Activated CD8-positive, alpha-beta memory T cell treated with anti-CD3 and anti-CD28 coated beads for 48 hours (primary cell): ENCODE measurements at regions not wholly inside any gene's neighbourhood (a gene's known extent, or its start where the extent isn't known, plus 50 kb on each side); places are given as distances from the start of the nearest gene placed in this dataset.

Experiments used
- DNase-seq, 3 experiments: peaks; one replicate each; pipeline ENCODE4 v3.0.0-alpha.2; 2020; ENCODE audit warnings: low read depth in 2 of 3, low spot score in 2 of 3

DNA sequence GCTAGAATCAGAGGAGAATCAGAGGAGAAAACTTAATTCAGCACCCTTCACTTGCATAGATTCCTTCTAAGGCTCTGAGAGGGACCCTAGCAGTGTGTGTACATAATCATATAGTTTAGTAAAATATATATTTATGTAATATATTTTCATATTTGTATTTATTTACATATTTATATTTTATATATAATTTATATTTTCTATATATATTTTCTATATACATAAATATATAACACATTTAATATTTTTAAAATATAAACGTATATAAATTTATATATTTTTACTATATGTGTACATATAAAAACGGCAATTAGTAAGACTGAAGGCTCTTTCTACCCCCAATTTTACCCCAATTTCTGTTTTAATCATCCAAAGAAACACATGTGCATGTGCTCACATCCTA lies 80.3 kb downstream of the NXPE2 start:
- no peak for DNase-seq

DNA sequence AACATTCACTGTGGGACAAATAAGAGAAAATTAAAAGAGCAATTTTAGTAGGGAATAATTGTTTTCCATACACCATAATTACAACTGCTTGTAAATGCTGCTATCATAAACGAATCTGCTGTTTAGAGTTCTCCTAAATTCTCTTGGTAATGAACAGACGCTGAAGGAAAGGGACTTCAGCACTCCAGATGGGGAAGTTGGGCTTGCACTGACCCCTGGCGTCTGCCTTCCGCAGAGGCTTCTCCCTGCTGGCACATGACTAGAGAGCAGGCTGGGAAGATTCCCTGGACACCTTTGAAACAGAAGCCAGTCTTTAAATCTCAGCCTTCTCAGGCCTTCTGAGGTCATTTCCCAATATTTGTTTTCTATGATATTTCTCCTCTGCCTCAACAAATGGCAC lies 84.1 kb downstream of the NXPE2 start:
- DNase-seq: no peak

DNA sequence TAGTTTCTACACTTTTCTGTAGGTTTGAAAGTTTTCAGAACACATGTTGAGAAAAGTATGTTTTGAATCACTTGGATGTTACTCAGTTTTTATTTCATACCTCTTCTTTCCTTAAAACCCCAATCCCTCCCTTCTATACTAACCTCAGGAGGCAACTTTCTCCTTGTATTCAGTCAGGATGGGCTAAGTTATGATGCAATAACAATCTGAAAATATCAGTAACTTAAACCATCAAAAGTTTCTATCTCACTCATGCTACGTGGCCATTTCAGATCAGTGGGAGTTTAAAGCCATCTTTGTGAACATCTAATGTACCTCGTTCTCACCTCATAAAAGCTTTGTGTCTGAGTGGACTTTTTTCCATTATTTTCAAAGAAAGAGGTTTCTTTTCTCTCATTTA lies 86.2 kb downstream of the NXPE2 start:
- no peak for DNase-seq

DNA sequence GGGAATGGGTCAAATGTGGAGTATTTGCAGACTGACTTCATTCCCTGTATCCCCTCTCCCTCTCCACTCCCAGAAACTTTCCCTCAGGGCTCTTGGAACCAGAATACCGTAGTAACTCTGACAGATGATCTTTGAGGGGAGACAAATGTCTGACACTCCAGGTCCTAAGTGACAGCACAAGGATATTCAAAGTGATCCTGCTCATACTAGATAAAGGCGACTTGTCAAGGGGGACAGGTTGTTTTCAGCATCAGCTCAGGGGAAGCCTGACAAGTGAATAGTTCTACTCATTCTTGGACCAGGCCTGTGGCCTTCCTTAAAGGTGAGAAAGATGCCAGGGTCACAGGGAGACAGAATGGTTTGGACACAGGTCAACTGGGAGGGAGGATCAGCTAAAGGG lies 92.8 kb downstream of the NXPE2 start:
- DNase-seq: no peak

DNA sequence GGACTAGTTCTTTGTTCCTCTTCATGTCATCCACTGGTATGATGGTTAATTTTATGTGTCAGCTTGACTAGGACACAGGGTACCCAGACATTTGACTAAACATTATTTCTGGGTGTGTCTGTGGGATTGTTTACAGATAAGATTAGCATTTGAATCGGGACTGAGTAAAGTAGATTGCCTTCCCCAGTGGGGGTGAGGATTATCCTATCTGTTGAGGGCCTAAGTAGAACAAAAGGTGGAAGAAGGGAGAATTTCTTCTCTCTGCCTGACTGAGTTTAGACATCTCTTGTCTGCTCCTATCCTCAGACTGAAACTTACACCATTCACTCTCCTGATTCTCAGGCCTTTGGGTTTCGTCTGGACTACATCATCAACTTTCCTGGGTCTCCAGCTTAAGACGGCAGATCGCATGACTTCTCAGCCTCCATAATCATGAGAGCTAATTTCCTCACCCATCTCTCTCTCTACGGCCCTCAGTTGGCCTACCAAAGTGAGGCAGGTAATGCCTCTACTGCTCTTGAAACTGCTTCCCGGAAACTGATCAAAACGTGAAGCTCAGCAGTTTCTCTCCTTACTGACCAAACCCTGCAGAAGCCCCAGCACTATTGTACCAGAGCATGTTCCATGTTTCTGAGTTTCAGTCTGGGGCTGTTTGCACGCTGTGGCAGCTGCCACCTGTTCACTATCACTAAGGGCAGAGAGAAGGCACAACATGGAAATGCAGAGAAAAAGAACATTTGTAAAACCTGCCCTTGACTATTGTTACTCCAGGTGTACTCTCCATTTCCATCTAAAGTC lies 95.4 kb downstream of the NXPE2 start:
- no peak for DNase-seq

DNA sequence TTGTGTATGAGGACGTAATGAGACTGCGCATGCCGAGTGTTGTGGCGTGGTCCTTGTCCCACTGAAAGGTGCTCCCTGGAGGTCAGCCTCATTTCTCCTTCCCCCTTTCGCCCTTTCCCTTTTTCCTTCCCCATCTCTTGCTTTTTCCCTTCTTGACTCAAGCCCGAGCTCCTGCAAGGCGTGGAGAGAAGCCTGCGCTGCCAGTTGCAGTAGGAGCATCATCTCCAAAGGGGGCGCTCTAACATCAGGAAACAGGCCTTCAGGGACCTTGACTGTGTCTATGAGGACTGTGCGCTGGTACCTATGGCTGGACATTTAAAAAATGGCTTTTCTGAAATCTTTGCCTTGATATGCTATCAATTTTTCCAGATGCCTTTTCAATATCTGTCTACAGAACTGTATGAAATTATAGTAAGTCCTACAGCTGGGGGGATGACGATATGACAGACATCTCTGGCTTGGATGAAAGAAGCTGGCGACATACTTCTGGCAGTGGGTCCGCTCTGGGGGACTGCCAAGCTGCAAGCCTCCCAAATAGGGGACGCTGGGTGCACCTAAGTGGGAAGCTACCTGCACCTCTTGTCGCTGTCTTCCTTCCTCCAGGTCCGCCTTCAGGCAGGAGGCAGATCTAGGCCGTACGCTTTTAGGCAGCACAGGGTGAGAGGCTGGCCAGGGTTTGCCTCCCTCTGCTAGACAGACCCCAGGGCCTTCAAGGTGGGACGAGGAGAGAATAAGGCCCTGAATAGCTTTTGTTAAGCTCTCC lies 96.5 kb downstream of the NXPE2 start:
- no peak for DNase-seq

DNA sequence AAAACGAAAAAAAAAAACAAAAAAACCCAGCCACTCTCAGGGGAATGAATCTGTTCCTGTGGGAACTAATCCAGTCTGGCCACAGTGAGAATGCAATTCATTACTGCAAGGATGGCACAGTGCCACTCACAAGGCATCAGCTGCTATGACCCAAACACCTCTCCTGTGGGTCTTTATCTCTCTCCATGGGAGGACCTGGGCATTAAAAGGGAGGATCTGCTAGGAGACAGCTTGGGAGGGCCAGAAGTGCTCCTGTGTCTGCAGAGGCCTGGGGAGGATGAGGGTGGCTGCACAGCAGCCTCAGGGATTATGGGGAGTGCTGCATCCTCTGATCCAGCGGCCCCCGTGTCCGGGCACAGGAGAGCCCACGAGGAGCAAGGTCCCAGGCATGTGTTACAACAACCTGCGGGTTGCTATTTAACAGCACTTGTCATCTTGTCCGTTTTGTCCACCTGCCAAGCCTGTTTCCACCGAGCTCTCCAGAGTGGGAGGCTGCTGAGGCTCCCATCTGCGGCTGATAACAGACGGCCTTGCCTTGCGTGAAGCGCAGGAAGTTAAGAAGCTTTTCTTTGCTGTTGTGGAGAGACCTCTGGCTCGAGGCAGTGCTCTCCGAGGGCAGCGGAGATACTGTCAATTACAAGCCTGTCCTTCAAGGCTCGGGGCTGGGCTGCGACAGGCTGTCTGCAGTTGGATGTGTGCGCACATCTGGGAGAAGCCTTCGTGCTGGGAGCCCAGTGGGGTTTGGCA lies 97.7 kb downstream of the NXPE2 start:
- no peak for DNase-seq

DNA sequence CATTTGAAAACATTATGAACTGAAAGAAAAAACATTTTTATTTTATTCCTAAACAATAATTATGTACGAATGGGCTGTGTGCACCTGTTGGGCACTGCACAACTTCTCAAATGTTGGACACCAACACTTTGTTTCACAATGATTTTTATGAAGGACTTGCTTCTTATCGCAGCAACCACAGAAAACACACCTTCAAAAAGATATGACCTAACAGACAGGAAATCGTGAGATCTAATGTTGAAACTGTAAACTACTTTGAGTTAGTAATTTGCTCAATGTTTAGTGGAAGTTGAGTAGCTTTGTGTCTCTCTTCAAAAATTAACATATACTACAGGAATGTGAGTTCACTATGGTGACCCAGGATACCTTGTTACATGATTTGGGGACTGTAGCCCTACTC lies 98.6 kb downstream of the NXPE2 start:
- DNase-seq: no peak

DNA sequence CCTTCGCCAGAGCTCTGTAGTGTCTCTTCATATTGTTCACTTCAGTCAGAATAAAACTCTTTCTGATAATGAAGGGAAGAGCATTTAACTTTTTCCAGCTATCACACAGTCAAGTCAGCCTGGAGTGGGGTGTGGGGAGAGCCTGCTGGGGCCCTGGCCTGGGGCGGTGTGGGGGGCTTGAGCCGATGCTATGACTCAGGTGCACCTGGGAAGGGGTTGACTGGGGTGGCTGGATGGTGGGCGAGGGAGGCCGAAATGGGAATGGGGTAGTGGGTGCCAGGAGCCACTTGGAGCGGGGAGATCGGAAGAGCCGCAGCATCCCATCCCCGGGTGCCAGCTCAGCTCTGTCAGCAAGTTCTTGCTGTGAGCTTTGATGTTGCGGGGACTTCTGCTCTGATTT lies 100.9 kb downstream of the NXPE2 start:
- DNase-seq: no peak

DNA sequence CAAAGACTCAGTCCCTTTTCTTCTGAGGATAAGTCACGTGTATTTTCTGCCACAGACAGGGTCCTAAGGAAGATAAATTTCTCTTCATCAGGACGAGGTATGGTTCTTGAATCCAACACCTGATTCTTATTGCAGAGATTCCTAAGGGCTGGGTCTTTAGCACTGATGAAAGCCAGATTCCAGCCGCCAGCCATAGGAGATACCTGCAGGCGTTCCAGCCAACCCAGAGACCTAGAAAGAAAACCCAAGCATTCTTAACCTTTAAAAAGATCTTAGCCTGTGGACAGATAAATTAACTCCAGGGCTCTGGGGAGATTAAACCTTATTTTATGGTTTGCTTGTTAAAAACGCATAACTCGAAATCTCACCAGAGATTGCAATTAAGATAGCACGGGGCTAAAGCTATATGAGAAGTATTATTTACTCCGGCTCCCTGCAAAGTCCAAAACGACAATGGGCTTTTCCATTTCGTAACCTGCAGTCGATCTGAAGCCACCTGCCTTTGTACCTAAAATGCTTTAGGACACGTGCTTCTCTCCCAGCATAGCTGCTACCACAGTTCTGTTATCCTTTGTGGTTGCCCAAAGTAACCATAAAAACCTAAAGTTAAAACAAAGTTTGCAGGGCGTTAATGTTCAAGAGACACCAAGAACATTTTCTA lies 104.5 kb downstream of the NXPE2 start:
- DNase-seq: no peak

DNA sequence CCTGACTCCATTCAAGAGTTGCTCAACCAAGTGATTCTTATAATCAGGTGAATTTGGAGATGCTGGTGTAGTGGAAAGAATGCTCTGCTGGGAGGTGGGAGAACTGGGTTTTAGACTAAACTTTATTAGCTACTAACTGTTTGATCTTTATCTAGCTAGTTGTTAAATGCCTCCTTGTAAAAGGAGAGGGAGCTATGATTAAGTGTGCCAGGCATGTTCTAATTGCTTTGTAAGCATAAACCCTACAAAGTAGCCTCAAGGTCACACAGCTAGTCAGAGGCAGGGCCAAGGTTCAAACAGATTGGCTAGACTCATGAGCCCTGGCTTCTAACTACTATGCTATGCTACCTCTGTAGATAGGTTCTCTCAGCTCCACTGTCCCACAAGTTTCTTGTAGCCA lies 105.5 kb downstream of the NXPE2 start:
- no peak for DNase-seq

DNA sequence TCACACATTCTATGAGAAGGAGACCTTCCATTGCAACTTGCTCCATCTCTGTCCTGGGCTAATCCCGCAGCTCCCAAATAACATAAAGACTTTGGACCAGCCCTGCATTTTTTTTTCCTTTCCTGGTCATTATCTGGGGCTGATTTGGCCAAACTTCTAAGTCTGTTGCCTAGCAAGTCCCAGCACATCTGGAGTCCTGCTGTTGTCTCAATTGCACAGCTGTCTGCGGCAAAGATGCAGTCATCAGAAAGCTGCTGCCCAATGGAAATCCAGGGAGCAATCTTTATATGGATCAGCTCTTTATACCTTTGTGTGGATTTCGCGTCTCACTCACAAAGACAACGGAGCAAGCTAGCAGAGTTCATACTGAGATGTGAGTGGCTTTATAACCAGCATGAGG lies 105.9 kb downstream of the NXPE2 start:
- no peak for DNase-seq

DNA sequence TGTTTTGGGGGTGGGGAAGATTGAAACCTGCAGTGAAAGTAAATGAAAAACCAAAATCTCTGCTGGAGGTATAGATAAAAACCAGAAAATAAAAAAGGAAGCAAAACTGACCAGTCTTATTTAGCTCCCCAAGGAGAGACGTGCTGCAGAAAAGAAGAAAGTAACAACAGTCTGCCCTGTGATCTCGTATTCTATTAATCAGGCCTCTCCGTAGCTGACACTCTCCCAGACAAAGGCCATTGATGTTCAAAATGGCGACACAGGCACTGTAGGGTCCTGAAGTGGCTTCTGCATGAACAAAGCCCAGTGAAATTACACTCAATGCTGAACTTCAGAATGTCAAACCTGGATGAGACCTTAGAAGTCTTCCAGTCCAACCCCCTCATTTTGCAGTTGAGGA lies 106.6 kb downstream of the NXPE2 start:
- no peak for DNase-seq

DNA sequence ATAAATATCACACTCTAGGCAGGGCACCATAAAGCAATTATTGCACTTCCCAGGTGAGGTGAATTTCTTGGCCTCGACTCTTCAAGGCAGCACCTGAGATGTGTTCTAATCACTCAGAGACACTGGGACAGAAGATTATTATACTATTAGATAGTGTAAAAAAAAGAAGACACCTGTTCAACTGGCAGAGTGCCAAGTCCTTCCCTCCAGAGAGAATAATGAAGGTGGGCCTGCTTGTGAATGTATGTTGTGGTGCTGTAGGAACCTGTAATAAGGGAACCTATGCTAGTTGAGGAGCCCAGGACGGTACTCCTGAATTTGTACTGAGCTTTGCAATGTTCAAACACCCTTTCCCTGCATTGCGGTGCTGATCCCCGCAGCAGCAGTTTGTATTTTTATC lies 107.5 kb downstream of the NXPE2 start:
- no peak for DNase-seq

DNA sequence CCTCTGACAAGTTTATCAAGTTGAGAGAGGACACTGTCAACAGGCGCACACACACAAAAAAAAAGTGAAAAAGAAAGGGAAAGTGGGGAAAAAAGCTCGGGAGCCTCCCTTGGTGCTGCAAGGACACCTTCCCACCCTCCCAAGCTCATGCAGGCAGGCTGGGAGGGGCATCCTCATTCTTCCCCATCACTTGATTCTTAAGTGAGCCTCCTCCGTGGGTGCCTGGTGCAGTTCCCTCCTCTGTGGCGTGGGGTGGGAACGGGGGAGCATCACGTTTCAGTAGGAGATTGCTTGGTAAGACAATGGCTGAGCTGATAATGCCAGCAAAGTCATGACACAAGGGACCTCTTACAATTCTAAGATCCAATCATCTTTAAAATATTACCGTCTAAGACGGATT lies 108.8 kb downstream of the NXPE2 start:
- no peak for DNase-seq

DNA sequence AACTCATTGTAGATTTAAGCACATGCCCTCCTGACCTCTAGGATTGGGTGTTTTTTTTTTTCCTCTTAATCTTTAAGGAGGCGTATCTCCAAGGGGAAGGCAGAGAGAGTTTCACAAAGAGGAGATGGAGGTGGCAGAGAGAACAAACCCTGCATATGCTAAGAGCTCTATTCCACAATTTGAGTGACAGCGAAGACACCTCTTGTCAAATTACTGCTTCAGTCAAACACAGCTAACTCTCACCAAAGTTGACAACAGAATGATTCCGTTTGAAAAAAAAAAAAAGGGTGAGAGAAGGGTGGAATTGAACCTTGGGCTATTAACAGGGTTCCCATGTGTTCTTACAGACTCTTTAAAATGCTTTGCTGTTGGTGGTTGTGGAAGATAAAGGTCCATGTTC lies 112.6 kb downstream of the NXPE2 start:
- DNase-seq: no peak

DNA sequence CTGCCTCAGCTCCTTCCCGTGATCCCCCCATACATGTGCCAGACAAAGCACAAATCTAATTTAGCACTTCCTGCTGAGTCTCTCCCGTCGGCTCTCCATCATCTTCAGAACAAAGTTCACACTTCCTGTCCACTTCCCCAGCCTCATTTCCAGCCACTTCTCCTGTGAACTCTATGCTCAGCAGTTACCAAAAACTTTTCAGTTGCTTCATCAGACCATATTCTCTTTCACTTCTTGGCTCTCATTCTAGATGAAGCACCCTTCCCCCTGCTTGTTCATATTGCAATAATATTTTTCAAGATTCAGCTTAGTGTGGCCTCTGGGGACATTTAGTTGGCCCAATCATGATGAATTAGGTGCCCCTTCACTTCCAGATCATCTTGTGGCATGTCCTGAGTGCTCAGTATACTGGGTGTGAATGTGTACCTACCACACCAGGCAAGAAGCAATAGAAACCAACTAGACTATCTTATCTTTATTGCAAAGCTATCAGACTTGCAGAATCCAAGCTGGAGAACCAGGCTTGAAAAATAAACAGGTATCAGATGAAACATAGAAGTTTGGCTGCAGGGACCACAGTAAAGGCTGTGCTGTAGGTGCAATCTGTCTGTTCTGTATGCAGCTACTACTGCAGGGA lies 115.8 kb downstream of the NXPE2 start:
- no peak for DNase-seq

DNA sequence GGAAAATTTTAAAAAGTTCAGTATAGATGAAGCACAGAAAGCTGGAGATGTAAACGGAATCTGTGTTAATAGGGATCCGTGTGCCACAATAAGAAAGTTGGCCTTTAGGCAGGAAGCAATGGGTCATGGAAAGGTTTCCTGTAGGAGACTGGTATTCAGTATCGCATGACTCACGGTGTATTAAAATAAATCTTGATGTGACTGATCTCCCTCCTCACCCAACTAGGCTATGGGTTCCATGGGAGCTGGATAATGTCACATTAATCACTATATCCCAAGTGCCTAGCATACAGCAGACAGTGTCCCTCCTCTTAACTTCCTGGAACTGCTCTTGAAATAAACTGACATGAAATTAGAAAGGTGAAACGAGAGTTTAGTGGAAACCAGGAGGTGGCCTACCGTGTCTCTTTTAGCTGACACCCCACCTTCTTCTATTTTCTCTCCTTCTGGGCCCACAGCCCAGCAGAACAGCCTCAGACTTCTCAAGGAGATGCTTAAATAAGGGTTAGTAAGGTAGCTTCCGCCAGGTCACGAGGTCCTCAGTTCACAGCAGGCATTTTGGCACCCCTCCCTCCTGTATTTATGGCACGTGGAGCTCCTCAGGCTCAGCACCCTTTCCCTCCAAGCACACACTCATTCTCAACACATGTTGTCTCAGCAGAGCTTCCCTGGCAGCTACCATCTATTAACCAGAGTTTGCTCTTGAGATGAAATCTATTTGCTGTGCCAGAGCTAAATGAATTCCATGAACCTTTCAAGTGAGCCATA lies 118.8 kb downstream of the NXPE2 start:
- no peak for DNase-seq

DNA sequence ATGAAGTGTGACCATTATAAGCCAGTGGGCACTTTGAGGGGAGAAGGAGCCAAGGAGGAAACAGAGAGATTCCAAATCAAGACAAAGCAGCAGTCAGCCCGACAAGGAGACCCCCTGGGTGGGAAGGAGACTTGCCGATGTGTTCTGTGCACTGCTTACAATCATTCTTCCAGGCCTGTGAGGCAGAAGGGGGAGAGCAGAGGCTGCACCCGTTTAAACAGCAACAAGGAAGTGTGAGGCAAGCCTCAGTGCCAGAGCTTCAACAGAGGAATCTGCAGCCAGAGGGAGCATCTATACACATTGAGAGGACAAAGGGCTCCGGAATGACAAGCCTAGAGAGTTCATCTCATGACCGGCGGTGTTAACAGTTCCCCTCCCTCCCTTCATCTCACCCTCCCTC lies 121.1 kb downstream of the NXPE2 start:
- DNase-seq: no peak

DNA sequence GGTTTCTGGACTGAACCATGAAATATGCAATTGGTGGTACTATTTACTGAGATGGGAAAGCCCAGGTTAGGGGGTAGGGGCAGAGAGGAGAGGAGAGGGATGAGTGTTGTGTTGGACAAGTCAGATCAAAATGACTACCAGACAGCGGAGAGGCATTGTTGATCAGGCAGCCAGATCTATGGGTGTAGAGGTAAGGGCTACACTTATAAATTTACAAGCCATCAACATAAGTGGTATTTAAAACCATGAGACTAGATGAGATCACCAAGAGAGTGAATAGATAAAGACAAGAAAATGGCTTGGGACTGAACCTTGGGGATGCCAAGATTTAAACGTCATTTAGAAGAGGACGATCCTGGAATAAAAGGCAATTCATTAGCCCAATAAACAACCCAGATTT lies 123.4 kb downstream of the NXPE2 start:
- no peak for DNase-seq
